ENCODE measurements at regions not wholly inside any gene's neighbourhood (a gene's known extent, or its start where the extent isn't known, plus 50 kb on each side); places are given as distances from the start of the nearest gene placed in this dataset.

DNA sequence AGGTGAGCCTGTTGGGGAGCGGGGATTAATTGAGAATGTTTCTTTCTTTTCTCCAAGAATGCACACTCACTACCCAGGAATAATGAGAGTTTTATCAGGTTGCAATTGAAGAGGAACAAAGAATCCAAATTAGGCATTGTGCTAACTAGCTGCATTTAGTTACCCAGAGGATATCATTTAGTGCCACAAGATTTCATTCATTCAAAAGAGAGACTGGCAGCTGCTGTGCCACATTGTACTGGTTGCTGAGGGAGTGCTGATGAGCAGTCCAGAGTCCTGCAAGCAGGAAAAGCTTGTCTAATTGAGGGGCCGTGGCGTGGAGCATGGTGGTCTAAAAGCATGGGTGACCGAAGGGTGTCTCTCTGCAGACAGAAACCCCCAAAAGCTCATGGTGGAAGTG is 97.6 kb downstream of the CTAGE1 start:
- no peak for TF ChIP-seq CTCF (IDR thresholded peaks at IDR 0.05)
- no peak for TF ChIP-seq POLR2A (IDR thresholded peaks at IDR 0.05)

All from thyroid gland (tissue), 4 donors.